ENCODE measurements at regions not wholly inside any gene's neighbourhood (a gene's known extent, or its start where the extent isn't known, plus 50 kb on each side); places are given as distances from the start of the nearest gene placed in this dataset.

- DNase-seq (ENCODE audit: extremely low read depth, low read depth): no peak
- TF ChIP-seq CTCF (IDR thresholded peaks at IDR 0.05; ENCODE audit: low read depth, low read length, missing control alignments): no peak
- H3K4me3 ChIP-seq (replicated peaks; ENCODE audit: low read depth, low read length): no peak overlapping the region
Observed at GRCh38 chr4:4593596-4594284, 51.9 kb upstream of the STX18 start.

GRCh38 chr4:4592414-4592813, 50.6 kb upstream of the STX18 start:
- no peak for TF ChIP-seq CTCF (IDR thresholded peaks at IDR 0.05; ENCODE audit: low read depth, low read length, missing control alignments)
- H3K4me3 ChIP-seq (replicated peaks; ENCODE audit: low read depth, low read length): no peak overlapping the region
- no peak for DNase-seq (ENCODE audit: extremely low read depth, low read depth)
